ENCODE measurements at regions not wholly inside any gene's neighbourhood (a gene's known extent, or its start where the extent isn't known, plus 50 kb on each side); places are given as distances from the start of the nearest gene placed in this dataset.

DNA sequence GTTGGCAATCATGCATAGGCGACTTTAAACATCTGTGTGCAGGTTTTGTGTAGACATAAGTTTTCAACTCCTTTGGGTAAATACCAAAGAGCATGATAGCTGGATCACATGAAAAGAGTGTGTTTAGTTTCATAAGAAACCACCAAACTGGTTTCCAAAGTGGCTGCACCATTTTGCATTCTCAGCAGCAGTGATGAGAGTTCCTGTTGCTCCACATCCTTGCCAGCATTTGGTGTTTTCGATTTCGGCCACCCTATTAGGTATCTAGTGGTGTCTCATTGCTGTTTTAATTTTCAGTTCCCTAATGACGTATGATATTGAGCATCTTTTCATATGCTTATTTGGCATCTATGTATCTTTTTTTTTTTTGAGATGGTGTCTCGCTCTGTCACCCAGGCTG is 62.8 kb upstream of the CCND1 start:
- no peaks in the 10 kb centered on the region for H3K9me3 ChIP-seq (ENCODE audit: control insufficient read depth in 4 of 4, insufficient read depth in 3 of 4, low read length in 3 of 4)
- WGBS, 2 donors: 81 to 88% methylated on average over 5 of the region's 5 CpGs
- TF ChIP-seq, protein P1, sequence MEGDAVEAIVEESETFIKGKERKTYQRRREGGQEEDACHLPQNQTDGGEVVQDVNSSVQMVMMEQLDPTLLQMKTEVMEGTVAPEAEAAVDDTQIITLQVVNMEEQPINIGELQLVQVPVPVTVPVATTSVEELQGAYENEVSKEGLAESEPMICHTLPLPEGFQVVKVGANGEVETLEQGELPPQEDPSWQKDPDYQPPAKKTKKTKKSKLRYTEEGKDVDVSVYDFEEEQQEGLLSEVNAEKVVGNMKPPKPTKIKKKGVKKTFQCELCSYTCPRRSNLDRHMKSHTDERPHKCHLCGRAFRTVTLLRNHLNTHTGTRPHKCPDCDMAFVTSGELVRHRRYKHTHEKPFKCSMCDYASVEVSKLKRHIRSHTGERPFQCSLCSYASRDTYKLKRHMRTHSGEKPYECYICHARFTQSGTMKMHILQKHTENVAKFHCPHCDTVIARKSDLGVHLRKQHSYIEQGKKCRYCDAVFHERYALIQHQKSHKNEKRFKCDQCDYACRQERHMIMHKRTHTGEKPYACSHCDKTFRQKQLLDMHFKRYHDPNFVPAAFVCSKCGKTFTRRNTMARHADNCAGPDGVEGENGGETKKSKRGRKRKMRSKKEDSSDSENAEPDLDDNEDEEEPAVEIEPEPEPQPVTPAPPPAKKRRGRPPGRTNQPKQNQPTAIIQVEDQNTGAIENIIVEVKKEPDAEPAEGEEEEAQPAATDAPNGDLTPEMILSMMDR (IDR thresholded peaks at IDR 0.05; ENCODE audit: control extremely low read depth, extremely low read depth): no peak
- ATAC-seq (ENCODE audit: insufficient read depth, low FRiP score) (no peak), DNase-seq (no peak)
- H3K9ac ChIP-seq (ENCODE audit: insufficient read depth in 1 of 2, low read length in 2 of 2): no peak overlapping the region
- no peak overlapping the region for H3K27ac ChIP-seq (ENCODE audit: low read depth in 1 of 2, low read length in 1 of 2)
- H3K36me3 ChIP-seq (ENCODE audit: control insufficient read depth in 4 of 4, insufficient read depth in 4 of 4, low read length in 4 of 4): no peaks in the 10 kb centered on the region
- H3K27me3 ChIP-seq (ENCODE audit: control insufficient read depth in 3 of 3, insufficient read depth in 3 of 3, low read length in 2 of 3): no peaks in the 10 kb centered on the region
- H3K4me1 ChIP-seq (ENCODE audit: control insufficient read depth in 5 of 5, insufficient read depth in 5 of 5, low read length in 5 of 5): peaks cover 0 to 4% (median 0%) of the 10 kb centered on the region in 5 donors
- no peak overlapping the region for H3K4me3 ChIP-seq

DNA sequence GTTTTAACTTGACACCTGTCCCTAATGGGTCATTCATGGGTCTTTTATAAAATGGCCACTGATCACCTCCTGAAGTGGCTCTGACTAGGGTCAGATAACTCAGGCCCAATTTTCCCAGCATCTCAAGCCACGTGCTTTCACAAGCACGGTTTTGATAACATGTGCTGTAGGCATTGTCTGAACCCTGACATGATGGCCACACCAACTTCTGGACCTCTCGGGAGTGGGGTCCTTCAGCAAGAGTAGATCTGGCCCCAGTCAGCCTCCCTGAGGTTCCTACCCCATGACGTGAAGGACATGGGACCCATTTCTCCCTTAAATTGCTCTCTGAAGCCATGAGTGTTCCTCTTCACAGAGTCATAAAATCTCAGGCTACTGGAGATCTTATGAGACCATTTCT is 60.4 kb upstream of the CCND1 start:
- H3K27me3 ChIP-seq (ENCODE audit: control insufficient read depth in 3 of 3, insufficient read depth in 3 of 3, low read length in 2 of 3): no peaks in the 10 kb centered on the region
- H3K27ac ChIP-seq (ENCODE audit: low read depth in 1 of 2, low read length in 1 of 2): no peak overlapping the region
- TF ChIP-seq, protein P1 (IDR thresholded peaks at IDR 0.05; ENCODE audit: control extremely low read depth, extremely low read depth): no peak
- H3K4me1 ChIP-seq (ENCODE audit: control insufficient read depth in 5 of 5, insufficient read depth in 5 of 5, low read length in 5 of 5): peaks cover 0 to 4% (median 0%) of the 10 kb centered on the region in 5 donors
- 82 to 94% methylated on average over 4 of the region's 4 CpGs for WGBS, 2 donors
- H3K9ac ChIP-seq (ENCODE audit: insufficient read depth in 1 of 2, low read length in 2 of 2): no peak overlapping the region
- H3K4me3 ChIP-seq: no peak overlapping the region
- H3K9me3 ChIP-seq (ENCODE audit: control insufficient read depth in 4 of 4, insufficient read depth in 3 of 4, low read length in 3 of 4): no peaks in the 10 kb centered on the region
- no peak for DNase-seq
- no peak for ATAC-seq (ENCODE audit: insufficient read depth, low FRiP score)
- H3K36me3 ChIP-seq (ENCODE audit: control insufficient read depth in 4 of 4, insufficient read depth in 4 of 4, low read length in 4 of 4): no peaks in the 10 kb centered on the region

DNA sequence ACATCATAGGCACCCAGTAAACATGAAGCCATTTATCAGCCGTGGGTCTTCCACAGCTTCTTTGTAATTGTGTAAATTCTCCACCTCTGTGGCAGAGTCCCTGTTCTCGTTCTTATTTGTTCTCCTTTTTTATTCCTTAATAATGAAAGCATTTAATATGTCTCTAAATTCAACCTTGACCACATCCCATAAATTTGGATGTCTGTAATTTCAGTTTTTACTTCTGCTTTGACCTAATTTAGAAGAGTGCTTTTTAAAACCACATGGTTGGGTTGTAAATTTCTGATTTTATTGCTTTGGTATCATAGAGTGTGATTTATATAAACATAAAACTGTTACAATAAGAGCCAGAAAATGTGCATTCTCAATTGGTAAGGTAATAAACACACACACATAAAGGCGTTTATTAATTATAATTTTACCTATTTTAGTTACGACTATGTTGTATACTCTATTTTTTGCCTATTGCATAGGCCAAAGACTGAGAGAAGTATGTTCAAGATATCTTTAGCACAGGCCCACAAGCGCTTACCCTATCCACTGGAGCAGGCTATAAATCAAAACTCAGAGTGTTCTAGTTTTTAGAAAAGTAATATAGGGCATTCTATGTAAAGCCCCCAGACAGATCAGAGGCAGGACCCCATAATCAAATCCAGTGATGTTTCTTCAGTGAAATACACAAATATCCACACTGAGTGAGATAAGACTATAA is 58.0 kb upstream of the CCND1 start:
- no peak overlapping the region for H3K4me3 ChIP-seq
- 44 to 67% methylated on average over 5 of the region's 5 CpGs for WGBS, 2 donors
- no peaks in the 10 kb centered on the region for H3K4me1 ChIP-seq (ENCODE audit: control insufficient read depth in 5 of 5, insufficient read depth in 5 of 5, low read length in 5 of 5)
- TF ChIP-seq, protein P1 (IDR thresholded peaks at IDR 0.05; ENCODE audit: control extremely low read depth, extremely low read depth): no peak
- no peak overlapping the region for H3K9ac ChIP-seq (ENCODE audit: insufficient read depth in 1 of 2, low read length in 2 of 2)
- H3K9me3 ChIP-seq (ENCODE audit: control insufficient read depth in 4 of 4, insufficient read depth in 3 of 4, low read length in 3 of 4): no peaks in the 10 kb centered on the region
- H3K27ac ChIP-seq (ENCODE audit: low read depth in 1 of 2, low read length in 1 of 2): no peak overlapping the region
- ATAC-seq (ENCODE audit: insufficient read depth, low FRiP score) (no peak), DNase-seq (no peak)
- no peaks in the 10 kb centered on the region for H3K36me3 ChIP-seq (ENCODE audit: control insufficient read depth in 4 of 4, insufficient read depth in 4 of 4, low read length in 4 of 4)
- H3K27me3 ChIP-seq (ENCODE audit: control insufficient read depth in 3 of 3, insufficient read depth in 3 of 3, low read length in 2 of 3): no peaks in the 10 kb centered on the region

DNA sequence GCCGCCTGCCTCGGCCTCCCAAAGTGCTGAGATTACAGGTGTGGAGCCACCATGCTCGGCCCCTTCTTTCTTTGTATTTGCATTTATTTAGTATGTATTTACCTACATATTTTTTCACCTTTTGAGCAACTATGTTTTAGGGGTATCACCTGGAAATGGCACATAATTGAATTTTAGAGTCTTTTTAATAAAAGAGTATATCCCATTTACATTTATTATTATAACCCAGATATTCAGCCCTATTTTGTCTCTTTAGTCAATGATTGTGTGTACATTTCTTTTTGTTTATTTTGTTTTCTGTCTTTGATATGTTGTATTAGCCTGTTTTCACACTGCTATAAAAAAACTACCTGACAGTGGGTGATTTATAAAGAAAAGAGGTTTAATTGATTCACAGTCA is 56.8 kb upstream of the CCND1 start:
- Histone ChIP-seq H3K36me3 (ENCODE audit: control insufficient read depth in 4 of 4, insufficient read depth in 4 of 4, low read length in 4 of 4) (no peaks in the 10 kb centered on the region), H3K9me3 (ENCODE audit: control insufficient read depth in 4 of 4, insufficient read depth in 3 of 4, low read length in 3 of 4) (no peaks in the 10 kb centered on the region), H3K9ac (ENCODE audit: insufficient read depth in 1 of 2, low read length in 2 of 2) (no peak overlapping the region), H3K27me3 (ENCODE audit: control insufficient read depth in 3 of 3, insufficient read depth in 3 of 3, low read length in 2 of 3) (no peaks in the 10 kb centered on the region), H3K27ac (ENCODE audit: low read depth in 1 of 2, low read length in 1 of 2) (no peak overlapping the region), H3K4me1 (ENCODE audit: control insufficient read depth in 5 of 5, insufficient read depth in 5 of 5, low read length in 5 of 5) (no peaks in the 10 kb centered on the region), H3K4me3 (no peak overlapping the region)
- ATAC-seq (ENCODE audit: insufficient read depth, low FRiP score): no peak
- TF ChIP-seq, protein P1 (IDR thresholded peaks at IDR 0.05; ENCODE audit: control extremely low read depth, extremely low read depth): no peak
- 93 to 96% methylated on average over 3 of the region's 3 CpGs for WGBS, 2 donors
- DNase-seq: no peak
